MM.1S (cell line): ENCODE measurements at regions not wholly inside any gene's neighbourhood (a gene's known extent, or its start where the extent isn't known, plus 50 kb on each side); places are given as distances from the start of the nearest gene placed in this dataset.

ENCODE experiments used
- DNase-seq: peaks from one replicate; pipeline ENCODE4 v3.0.0-alpha.2; 2015
- H2AFZ ChIP-seq: fragments of 300-600 bp; sonication (generic); 2 replicates; pipeline ENCODE4 v1.6.0; 2016; ENCODE audit warnings: antibody characterized with exemption, low read length
- H3F3A ChIP-seq: fragments of 300-600 bp; sonication (generic); 2 replicates; pipeline ENCODE4 v1.6.1; 2016; ENCODE audit warnings: mild to moderate bottlenecking, antibody characterized with exemption, low read length, moderate library complexity, mixed read lengths; ENCODE audit not compliant: insufficient read depth
- H3K27ac ChIP-seq: fragments of 300-600 bp; sonication (generic); 2 replicates; pipeline ENCODE4 v1.5.1; 2016; ENCODE audit warnings: mild to moderate bottlenecking, low read length
- H3K27me3 ChIP-seq: fragments of 300-600 bp; sonication (generic); replicated peaks from 2 replicates; pipeline ENCODE4 v1.6.0; 2016; ENCODE audit warnings: low read length; ENCODE audit not compliant: insufficient read depth
- H3K36me3 ChIP-seq: fragments of 300-600 bp; sonication (generic); replicated peaks from 2 replicates; pipeline ENCODE4 v1.6.1; 2016; ENCODE audit warnings: mild to moderate bottlenecking, low read length, mixed read lengths; ENCODE audit not compliant: insufficient read depth
- H3K4me1 ChIP-seq: fragments of 300-600 bp; sonication (generic); 2 replicates; pipeline ENCODE4 v1.6.1; 2016; ENCODE audit warnings: low read length, mixed read lengths
- H3K4me2 ChIP-seq: fragments of 300-600 bp; sonication (generic); 2 replicates; pipeline ENCODE4 v1.6.0; 2016; ENCODE audit warnings: low read depth, low read length
- H3K4me3 ChIP-seq: fragments of 300-600 bp; sonication (generic); 2 replicates; pipeline ENCODE4 v1.5.1; 2016; ENCODE audit warnings: low read length, mixed read lengths
- H3K79me2 ChIP-seq: fragments of 300-600 bp; sonication (generic); 2 replicates; pipeline ENCODE4 v1.6.1; 2016; ENCODE audit warnings: mixed run types, low read length, mixed read lengths
- H3K9ac ChIP-seq: fragments of 300-600 bp; sonication (generic); 2 replicates; pipeline ENCODE4 v1.6.1; 2016; ENCODE audit warnings: low read length, mixed read lengths
- H3K9me2 ChIP-seq: fragments of 300-600 bp; sonication (generic); replicated peaks from 2 replicates; pipeline ENCODE4 v1.6.1; 2016; ENCODE audit warnings: mild to moderate bottlenecking, low read length, mixed read lengths; ENCODE audit not compliant: insufficient read depth
- H3K9me3 ChIP-seq: fragments of 300-600 bp; sonication (generic); replicated peaks from 2 replicates; pipeline ENCODE4 v1.6.1; 2016; ENCODE audit warnings: mild to moderate bottlenecking, low read length, mixed read lengths; ENCODE audit not compliant: insufficient read depth
- H4K20me1 ChIP-seq: fragments of 300-600 bp; sonication (generic); 2 replicates; pipeline ENCODE4 v1.6.1; 2016; ENCODE audit warnings: mild to moderate bottlenecking, low read length, moderate library complexity, mixed read lengths; ENCODE audit not compliant: insufficient read depth
- EZH2 ChIP-seq: fragments of 300-600 bp; sonication (generic); optimal IDR thresholded peaks from 2 replicates; pipeline ENCODE3; 2017; ENCODE audit warnings: low read depth, mild to moderate bottlenecking, antibody characterized with exemption, low read length, mixed read lengths
- EZH2phosphoT487 ChIP-seq: fragments of 300-600 bp; sonication (generic); IDR thresholded peaks from 2 replicates; pipeline ENCODE4 v1.6.1; 2018; ENCODE audit warnings: antibody characterized with exemption, low read length
- TF ChIP-seq, protein P1 (sequence below): fragments of 300-600 bp; sonication (generic); IDR thresholded peaks from 2 replicates; pipeline ENCODE4 v1.5.1; 2016; ENCODE audit warnings: antibody characterized with exemption, low read length, mixed read lengths

DNA sequence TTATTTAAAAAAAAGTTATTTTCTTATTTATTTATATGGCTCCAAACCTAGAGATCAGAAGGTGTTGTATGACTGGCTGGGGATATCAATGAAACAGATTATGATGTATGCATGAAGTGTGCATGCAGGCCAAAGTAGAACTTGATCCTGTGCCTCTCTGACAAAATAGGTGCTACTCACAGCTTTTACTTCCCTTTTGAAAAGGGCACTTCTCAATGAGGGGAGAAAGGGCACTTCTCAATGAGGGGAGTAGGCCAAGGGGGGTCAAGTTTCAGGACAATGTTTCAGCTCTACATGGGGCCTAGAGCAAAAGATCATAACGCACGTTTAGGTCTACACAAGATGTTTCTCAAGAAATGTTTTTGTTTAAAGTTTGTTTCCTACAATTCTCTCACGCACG, 397.5 kb downstream of the ETS1 start:
- H3F3A ChIP-seq, result no peaks in the 10 kb centered on the region
- TF ChIP-seq EZH2 (no peak), EZH2phosphoT487 (no peak)
- TF ChIP-seq, protein P1, sequence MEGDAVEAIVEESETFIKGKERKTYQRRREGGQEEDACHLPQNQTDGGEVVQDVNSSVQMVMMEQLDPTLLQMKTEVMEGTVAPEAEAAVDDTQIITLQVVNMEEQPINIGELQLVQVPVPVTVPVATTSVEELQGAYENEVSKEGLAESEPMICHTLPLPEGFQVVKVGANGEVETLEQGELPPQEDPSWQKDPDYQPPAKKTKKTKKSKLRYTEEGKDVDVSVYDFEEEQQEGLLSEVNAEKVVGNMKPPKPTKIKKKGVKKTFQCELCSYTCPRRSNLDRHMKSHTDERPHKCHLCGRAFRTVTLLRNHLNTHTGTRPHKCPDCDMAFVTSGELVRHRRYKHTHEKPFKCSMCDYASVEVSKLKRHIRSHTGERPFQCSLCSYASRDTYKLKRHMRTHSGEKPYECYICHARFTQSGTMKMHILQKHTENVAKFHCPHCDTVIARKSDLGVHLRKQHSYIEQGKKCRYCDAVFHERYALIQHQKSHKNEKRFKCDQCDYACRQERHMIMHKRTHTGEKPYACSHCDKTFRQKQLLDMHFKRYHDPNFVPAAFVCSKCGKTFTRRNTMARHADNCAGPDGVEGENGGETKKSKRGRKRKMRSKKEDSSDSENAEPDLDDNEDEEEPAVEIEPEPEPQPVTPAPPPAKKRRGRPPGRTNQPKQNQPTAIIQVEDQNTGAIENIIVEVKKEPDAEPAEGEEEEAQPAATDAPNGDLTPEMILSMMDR, result no peak
- no peaks in the 10 kb centered on the region for H3K79me2 ChIP-seq
- no peak overlapping the region for H3K4me2 ChIP-seq
- no peaks in the 10 kb centered on the region for H3K36me3 ChIP-seq
- H3K4me1 ChIP-seq, result no peaks in the 10 kb centered on the region
- H3K4me3 ChIP-seq, result no peak overlapping the region
- no peak overlapping the region for H3K9ac ChIP-seq
- no peak for DNase-seq
- no peak overlapping the region for H3K27ac ChIP-seq
- no peaks in the 10 kb centered on the region for H4K20me1 ChIP-seq
- no peaks in the 10 kb centered on the region for H3K9me3 ChIP-seq
- no peaks in the 10 kb centered on the region for H3K27me3 ChIP-seq
- H2AFZ ChIP-seq, result no peak overlapping the region
- H3K9me2 ChIP-seq, result no peaks in the 10 kb centered on the region

DNA sequence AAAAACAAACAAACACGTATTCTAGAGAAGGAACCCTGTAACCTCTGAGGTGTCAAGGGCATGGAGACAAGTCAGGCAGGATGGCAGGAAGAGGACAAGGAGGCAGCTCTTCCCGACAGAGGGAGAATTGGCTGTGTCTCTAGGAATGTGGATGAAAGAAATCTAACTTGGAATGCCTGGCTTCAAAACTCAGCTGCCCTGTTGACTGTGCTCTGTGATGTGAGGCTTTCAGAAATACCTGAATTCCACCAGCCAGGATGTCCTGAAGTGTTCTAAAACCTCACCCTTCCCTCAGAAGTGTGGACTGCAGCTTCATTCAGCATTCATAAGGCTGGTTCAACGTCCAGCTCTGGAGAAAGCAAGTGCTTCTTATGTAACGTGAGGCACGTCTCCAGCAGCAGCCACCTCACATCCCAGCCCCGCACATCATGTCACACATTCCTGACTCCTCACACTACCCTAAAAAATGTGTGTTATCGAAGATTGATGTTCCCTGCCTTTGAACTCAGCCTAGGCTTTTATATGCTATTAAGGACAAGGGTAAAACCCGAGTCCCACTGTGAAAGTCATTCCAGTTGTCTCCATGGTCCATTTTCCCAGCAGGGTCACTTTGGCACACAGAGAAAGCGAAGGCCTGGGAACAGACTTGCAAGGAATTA, 398.9 kb downstream of the ETS1 start:
- Histone ChIP-seq H2AFZ (no peak overlapping the region), H3K27me3 (no peaks in the 10 kb centered on the region), H3K36me3 (no peaks in the 10 kb centered on the region), H3K27ac (no peak overlapping the region), H3K4me1 (no peaks in the 10 kb centered on the region), H3K79me2 (no peaks in the 10 kb centered on the region), H3K4me3 (no peak overlapping the region), H4K20me1 (no peaks in the 10 kb centered on the region), H3F3A (no peaks in the 10 kb centered on the region), H3K4me2 (no peak overlapping the region), H3K9ac (no peak overlapping the region), H3K9me3 (no peaks in the 10 kb centered on the region), H3K9me2 (no peaks in the 10 kb centered on the region)
- DNase-seq, result no peak
- TF ChIP-seq EZH2phosphoT487 (no peak), EZH2 (no peak)
- TF ChIP-seq, protein P1, result no peak

DNA sequence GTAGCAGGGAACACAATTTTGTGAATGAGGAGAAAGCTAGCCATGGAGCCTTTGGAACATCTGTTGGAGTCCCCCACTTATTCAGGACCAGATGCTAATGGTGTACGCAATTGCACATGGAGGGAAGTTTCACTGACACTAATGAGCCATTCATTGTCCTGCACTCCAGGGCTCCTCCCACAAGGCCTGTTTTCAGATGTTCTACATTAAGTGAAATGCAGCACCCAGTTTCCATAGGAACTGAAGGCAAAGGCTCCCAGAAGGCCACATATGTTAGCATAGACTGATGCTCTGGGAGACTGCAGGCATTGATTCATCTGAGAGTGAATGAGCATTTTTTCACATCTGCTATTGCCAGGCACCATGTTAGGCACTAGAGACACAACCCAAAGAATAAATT, 399.5 kb downstream of the ETS1 start:
- no peaks in the 10 kb centered on the region for H3K9me3 ChIP-seq
- H3K27me3 ChIP-seq, result no peaks in the 10 kb centered on the region
- H3K27ac ChIP-seq, result no peak overlapping the region
- H3K9ac ChIP-seq, result no peak overlapping the region
- no peak overlapping the region for H3K4me2 ChIP-seq
- H3K9me2 ChIP-seq, result no peaks in the 10 kb centered on the region
- DNase-seq, result no peak
- H2AFZ ChIP-seq, result no peak overlapping the region
- no peak overlapping the region for H3K4me3 ChIP-seq
- no peaks in the 10 kb centered on the region for H3K36me3 ChIP-seq
- no peaks in the 10 kb centered on the region for H3F3A ChIP-seq
- no peaks in the 10 kb centered on the region for H3K79me2 ChIP-seq
- H3K4me1 ChIP-seq, result no peaks in the 10 kb centered on the region
- no peaks in the 10 kb centered on the region for H4K20me1 ChIP-seq
- TF ChIP-seq EZH2, result no peak
- TF ChIP-seq, protein P1, result no peak
- TF ChIP-seq EZH2phosphoT487, result no peak
